ENCODE measurements at regions not wholly inside any gene's neighbourhood (a gene's known extent, or its start where the extent isn't known, plus 50 kb on each side); places are given as distances from the start of the nearest gene placed in this dataset.
"Not testable (repeated sequence)": the region's sequence is repeated elsewhere in the genome, so short reads cannot be mapped to it uniquely, and the experiment has no call there.

DNA sequence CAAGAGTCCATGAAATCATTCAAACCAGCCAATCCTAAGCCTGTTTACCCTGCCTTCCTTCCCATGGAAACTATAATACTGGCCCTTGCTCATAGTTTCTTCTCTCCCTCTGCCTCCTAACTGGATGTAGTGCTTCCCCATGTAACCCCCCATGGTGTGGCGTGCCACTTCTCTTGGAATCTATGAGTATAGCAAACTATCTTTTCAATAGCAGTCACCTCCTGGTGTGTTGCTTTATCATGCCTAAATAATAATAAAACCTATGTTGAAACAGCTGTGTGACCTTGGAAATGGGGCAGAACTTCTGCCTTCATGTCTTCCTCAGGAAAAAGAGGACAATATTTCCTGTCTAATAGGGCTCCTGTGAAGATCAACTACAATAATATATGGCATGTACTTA is 234.8 kb upstream of the EDNRA start:
- DNase-seq (ENCODE audit: low read depth in 2 of 2), result no peak

DNA sequence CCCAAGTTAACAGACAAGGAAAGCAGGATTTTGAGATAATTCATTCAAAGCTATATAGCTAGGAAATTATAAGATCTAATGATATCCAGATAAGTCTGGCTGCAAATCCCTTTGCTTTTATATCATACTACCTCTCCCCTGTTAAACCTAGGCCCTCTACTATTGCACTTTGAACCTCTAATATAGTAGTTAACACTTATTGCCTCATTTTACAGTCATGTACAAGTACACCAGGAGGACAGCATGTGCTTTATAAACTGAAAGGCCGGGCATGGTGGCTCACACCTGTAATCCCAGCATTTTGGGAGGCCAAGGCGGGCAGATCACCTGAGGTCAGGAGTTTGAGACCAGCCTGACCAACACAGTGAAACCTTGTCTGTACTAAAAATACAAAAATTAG is 234.4 kb upstream of the EDNRA start:
- DNase-seq (ENCODE audit: low read depth in 2 of 2), result not testable (repeated sequence)

DNA sequence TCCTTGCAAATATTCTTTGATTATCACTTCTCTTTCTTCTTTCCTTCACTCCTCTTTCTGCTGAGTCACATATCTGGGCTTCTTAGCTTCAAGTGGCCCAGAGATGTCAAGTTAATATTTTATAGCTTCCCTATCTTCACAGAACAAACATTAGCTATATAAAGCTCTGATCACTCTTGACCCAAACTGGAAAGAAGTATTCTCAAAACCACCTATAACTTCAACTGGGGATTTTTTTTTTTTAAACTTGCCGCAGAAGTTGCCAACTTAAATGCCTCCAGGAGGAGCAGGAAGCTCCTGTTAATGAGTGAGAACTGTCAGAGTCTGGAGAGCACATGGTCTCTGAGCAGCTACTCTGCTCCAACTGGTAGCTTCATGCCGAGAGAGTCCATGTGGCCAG is 233.3 kb upstream of the EDNRA start:
- no peak for DNase-seq (ENCODE audit: low read depth in 2 of 2)

DNA sequence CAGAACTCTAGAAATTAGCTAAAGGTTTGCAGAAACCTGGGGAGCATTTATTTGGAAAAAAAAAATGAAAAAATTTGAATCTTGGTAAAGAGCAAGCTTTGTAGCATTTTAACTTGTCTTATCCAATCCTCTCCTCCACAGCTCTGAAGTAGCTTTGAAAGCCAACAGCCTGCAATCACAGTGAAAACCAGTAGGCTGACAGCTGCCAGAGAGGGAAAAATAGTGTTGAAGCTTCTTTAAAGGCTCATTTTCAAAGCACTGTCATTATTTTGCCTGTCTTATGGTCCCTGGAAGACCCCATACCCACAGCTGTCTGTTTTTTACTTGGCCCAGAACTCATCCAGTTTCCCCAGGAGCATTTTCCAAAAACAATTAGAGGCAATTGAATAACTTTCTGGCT is 230.8 kb upstream of the EDNRA start:
- no peak for DNase-seq (ENCODE audit: low read depth in 2 of 2)

GRCh38 chr4:147255268-147255667 is 225.6 kb upstream of the EDNRA start:
- DNase-seq (ENCODE audit: low read depth in 2 of 2), result not testable (repeated sequence)

- DNase-seq (ENCODE audit: low read depth in 2 of 2), result not testable (repeated sequence)
These were observed 221.6 kb upstream of the EDNRA start for GRCh38 chr4:147259271-147259670.

GRCh38 chr4:147284256-147284835 is 196.6 kb upstream of the EDNRA start:
- DNase-seq (ENCODE audit: low read depth in 2 of 2), result no peak

GRCh38 chr4:147284935-147285334 is 196.0 kb upstream of the EDNRA start:
- DNase-seq (ENCODE audit: low read depth in 2 of 2), result no peak

- DNase-seq (ENCODE audit: low read depth in 2 of 2), result no peak
These were observed 195.1 kb upstream of the EDNRA start for GRCh38 chr4:147285751-147286150.

GRCh38 chr4:147286846-147287587 is 193.9 kb upstream of the EDNRA start:
- DNase-seq (ENCODE audit: low read depth in 2 of 2), result no peak

- DNase-seq (ENCODE audit: low read depth in 2 of 2), result no peak
These were observed 193.4 kb upstream of the EDNRA start for GRCh38 chr4:147287588-147287890.

GRCh38 chr4:147288512-147288911 is 192.4 kb upstream of the EDNRA start:
- no peak for DNase-seq (ENCODE audit: low read depth in 2 of 2)

DNA sequence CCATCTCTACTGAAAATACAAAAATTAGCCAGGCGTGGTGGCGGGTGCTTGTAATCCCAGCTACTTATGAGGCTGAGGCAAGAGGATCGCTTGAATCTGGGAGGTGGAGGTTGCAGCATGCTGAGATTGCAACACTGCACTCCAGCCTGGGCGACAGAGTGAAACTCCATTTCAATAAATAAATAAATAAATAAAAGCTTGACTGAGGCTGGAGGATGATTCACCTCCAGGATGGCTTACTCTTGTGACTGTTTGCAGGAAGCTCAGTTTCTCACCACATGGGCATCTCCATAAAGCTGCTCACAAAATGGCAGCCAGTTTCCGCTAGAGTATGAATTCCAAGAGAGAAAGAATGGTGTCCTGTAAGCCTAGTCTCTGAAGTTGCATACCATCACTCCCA is 191.7 kb upstream of the EDNRA start:
- DNase-seq (ENCODE audit: low read depth in 2 of 2), result no peak

DNA sequence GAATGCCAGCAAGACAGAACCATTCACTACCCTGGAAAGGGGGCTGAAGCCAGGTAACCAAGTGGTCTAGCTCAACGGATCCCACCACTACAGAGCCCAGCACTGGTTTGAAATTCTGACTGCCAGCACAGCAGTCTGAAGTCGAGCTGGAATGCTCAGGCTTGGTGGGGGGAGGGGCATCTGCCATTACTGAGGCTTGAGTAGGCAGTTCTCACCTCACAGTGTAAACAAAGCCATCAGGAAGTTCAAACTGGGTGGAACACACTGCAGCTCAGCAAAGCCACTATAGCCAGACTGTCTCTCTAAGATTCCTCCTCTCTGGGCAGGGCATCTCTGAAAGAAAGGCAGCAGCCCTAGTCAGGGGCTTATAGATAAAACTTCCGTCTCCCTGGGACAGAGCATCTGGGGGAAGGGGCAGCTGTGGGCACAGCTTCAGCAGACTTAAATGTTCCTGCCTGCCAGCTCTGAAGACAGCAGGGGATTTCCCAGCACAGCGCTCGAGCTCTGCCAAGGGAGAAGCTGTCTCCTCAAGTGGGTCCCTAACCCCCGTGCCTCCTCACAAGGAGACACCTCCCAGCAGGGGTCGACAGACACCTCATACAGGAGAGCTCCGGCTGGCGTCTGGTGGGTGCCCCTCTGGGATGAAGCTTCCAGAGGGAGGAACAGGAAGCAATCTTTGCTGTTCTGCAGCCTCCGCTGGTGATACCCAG is 188.1 kb upstream of the EDNRA start:
- DNase-seq (ENCODE audit: low read depth in 2 of 2), result not testable (repeated sequence)

DNA sequence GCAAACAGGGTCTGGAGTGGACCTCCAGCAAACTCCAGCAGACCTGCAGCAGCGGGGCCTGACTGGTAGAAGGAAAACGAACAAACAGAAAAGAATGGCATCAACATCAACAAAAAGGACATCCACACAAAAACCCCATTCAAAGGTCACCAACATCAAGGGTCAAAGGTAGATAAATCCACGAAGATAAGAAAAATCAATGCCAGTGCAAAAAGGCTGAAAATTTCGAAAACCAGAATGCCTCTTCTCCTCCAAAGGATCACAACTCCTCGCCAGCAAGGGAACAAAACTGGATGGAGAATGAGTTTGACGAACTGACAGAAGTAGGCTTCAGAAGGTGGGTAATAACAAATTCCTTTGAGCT is 187.6 kb upstream of the EDNRA start:
- not testable (repeated sequence) for DNase-seq (ENCODE audit: low read depth in 2 of 2)

- no peak for DNase-seq (ENCODE audit: low read depth in 2 of 2)
These were observed 181.7 kb upstream of the EDNRA start for GRCh38 chr4:147299205-147299604.

DNA sequence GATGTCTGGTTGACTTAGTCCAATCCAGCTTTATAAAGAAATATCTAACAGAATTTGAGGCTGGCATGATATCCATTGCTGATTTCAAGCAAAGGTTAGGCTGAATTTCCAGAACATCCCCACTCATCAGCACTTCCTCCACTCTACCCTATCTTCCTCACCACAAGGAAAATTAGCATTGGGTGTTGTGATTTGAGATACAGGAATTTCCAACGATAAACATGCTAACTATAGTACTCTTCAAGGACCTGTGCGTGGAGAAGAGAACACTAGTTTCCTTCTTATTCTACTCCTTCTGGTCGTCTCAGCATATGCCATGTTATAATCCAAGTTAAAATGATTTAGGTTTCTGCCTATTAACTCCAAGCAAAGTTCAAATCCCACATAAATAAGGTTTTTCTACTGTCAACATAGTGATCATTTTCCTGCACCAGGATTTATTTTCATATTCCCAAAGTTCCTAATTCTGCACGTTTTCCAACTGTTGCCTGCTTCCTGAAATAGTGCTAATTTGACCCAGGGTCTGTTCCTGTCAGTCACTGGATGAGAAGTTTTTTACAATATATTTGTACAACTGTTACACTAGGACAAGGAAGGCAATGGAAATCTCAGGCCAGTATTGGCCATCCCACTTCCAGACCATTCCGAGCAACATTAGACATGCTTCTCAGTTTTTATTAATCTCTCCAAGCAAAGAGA is 177.6 kb upstream of the EDNRA start:
- no peak for DNase-seq (ENCODE audit: low read depth in 2 of 2)

GRCh38 chr4:147303873-147304229 is 177.0 kb upstream of the EDNRA start:
- DNase-seq (ENCODE audit: low read depth in 2 of 2), result no peak

DNA sequence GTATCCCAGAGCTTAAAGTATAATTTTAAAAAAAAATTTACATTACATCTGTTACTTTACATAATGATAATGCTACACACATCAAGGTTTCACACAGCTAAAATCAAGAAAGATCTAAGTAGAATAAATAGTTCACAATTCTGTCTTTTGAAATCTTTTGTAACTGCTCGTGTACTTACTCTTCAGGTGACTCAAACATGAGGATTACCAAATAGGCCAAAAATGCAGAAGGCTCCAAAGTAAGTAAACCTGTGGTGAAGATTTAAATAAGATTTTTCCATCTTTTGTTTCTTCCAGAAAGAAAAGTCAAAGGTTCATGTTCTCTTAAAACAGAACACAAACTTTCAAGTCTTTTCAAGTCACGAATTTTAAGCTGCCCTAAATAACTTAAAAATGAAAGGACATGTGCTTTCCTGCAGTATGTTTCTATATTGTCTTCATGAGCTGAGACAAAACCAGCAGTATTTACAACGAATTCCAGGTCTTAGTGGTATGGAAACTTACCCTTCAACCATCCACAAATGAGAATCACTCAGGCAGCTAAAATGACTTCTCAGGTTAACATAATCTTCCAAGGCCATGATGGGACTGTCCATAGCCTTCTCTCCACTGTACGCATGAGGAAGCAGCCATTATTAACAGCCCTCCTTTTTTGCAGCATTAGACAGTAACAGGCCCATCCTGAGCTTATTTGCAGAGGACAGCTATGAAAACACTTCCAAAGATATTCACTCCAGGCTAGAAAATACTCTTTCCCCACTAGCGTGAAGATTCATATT is 172.8 kb upstream of the EDNRA start:
- no peak for DNase-seq (ENCODE audit: low read depth in 2 of 2)

GRCh38 chr4:147309434-147309833 is 171.5 kb upstream of the EDNRA start:
- no peak for DNase-seq (ENCODE audit: low read depth in 2 of 2)

- DNase-seq (ENCODE audit: low read depth in 2 of 2), result no peak
These were observed 170.6 kb upstream of the EDNRA start for GRCh38 chr4:147310312-147310711.

DNA sequence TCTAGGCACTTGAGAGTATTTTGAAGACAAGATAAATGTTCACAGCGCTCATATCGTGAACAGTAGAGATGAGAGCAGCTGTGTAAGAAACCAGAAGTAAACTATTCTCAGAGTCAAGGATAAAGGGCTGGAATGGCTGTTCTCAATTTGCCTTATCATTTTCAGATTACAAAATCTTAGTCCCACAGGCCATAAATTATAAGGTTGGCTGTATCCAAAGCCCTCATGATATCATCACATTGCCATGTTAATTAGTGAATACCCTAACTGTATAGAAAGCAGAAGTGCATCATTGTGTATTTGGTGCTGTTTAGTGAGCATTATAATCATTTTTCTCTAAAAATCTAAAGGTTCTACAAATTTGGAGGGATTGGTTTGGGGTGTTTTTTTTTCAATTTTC is 168.9 kb upstream of the EDNRA start:
- DNase-seq (ENCODE audit: low read depth in 2 of 2), result no peak

Measured in stimulated activated CD8-positive, alpha-beta memory T cell treated with anti-CD3 and anti-CD28 coated beads, Interleukin-2, amount 100 ng/mL, for 48 hours (primary cell).